ENCODE measurements at regions not wholly inside any gene's neighbourhood (a gene's known extent, or its start where the extent isn't known, plus 50 kb on each side); places are given as distances from the start of the nearest gene placed in this dataset.
"Not testable (repeated sequence)": the region's sequence is repeated elsewhere in the genome, so short reads cannot be mapped to it uniquely, and the experiment has no call there.

DNA sequence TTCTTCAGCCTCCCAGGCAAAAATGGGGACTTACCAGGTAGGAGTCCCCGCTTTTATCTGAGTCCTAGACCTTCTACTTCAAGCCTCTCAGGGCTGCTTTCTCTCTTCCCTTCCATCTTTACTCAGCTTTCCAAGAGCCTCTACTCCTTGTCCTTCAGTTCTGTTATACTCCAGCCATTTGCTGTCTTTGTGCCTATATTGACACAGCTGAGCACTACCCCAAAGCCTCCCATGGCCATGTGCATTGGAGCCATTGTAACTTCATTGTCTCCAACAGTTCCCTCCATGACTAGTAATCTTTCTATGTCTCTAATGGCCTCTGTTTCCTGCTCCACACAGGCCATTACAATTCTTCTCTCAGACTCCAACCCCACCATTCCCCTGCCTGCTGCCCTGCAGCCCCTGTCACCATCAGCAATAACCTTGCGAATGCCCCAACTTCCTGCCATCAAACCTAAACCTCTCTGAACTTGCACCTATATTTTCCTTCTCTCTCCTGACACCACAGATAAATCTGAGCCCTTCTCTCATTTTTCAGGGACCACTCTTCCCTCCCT lies 77.9 kb upstream of the ADPGK start:
- no peak for DNase-seq

GRCh38 chr15:72859757-72860145 lies 76.2 kb upstream of the ADPGK start:
- no peak for DNase-seq

DNA sequence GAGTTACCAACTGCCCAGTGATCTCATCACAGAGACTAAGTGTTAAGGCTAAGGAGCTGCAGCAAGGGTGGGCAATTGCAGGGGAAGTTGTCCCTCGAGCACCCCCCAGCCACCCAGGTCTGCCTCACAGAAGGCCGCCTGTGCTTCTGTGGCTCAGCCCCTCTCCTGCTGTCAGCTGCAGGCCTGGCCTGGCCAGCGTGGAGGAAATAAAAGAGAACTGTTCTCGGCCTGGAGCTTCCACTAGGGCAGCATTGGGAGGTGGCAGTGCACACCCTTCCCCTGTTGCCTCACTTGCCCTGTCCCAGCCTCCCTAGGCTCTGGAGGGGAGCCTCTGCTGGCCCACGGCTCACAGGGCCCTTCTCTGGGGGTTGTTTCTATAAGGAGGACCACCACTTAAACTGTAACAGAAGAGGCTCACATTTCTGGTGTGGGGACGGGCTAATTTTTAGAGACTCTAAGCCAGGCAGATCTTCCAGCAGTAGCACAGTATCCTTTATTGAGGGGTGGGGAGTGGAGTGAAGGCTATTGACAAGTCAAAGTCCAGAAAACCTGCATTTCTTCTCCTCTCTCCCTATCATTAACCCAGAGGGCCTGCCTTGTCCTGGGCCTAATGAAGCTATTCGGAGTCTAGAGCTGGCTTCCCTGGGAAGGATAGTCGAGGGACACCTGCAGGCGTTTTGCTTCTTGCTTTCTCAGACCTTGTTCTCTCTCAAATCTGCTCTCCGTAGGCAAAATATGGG lies 75.6 kb upstream of the ADPGK start:
- DNase-seq: no peak

DNA sequence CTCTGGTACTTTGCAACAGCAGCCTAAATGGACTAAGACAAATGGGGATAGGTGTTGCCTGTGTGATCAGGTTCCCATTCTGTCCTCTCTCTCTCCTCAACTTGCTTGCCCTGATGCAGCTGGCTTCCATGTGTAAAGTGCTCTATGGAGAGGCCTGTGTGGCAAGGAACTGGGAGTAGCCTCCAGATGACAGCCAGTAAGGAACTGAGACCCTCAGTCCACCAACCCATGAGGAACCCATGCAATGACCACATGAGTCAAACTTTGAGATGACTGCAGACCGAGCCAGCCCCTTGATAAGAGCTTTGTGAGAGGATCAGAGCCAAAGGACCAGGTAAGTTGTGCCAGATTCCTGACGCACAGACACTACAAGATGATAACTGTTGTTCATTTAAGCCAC lies 74.6 kb upstream of the ADPGK start:
- no peak for DNase-seq

GRCh38 chr15:72857331-72858063 lies 73.9 kb upstream of the ADPGK start:
- DNase-seq: no peak

GRCh38 chr15:72856549-72857040 lies 73.0 kb upstream of the ADPGK start:
- DNase-seq: no peak

DNA sequence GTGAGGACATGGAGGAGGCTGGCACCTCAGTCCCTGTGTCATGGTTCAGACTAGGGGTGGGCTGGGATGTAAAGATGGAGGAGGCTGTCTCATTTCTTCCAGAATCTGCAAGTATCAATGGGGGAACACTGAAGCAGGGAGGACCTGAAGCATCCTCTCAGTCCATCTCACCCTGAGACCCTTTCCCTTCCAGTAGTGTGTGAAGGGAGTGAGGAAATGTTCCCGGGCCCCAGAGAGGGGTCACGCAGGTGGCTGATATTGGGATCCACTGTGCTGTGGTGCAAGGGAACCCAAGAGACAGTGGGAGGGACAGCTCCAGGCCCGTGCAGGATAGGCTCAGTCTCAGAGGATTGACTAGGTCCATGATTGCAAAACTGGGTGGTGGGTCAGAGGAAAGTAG lies 72.2 kb upstream of the ADPGK start:
- no peak for DNase-seq

DNA sequence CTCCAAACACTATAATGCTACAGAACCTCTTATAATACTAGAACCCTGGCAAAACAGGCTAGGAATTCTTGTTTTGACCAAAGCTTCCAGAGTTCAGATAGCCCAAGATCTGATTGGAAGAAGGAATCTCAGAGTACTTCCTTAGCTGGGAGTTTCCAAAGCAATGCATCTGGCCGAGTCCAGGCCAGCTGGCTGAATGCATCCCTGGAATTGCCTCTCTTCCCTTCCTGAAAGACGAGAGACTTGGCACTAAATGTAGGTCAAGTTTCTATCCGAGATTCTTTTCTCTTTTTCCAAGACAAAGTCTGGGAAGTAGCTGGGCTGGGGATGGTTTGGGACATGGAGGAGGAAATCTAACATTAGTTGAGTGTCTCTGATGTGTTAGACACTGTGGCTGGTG lies 68.7 kb upstream of the ADPGK start:
- DNase-seq: no peak

DNA sequence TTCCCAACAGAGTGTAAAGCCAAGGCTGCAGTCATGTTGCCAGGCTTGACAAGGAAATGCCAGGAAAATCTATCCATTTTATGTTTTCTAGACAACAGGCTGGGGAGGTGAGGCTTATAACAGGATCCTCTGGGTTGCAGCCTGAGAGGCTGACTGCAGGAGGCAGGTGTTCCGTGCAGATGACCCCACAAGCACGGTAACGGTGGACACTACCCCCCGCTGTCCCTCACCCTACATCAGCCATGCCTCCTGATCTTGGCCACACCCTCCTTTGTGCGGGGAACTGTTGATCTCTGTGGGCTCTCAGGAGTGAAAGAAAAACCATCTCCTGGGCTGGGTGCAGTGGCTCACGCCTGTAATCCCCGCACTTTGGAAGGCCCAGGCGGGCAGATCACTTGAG lies 68.0 kb upstream of the ADPGK start:
- DNase-seq: no peak

DNA sequence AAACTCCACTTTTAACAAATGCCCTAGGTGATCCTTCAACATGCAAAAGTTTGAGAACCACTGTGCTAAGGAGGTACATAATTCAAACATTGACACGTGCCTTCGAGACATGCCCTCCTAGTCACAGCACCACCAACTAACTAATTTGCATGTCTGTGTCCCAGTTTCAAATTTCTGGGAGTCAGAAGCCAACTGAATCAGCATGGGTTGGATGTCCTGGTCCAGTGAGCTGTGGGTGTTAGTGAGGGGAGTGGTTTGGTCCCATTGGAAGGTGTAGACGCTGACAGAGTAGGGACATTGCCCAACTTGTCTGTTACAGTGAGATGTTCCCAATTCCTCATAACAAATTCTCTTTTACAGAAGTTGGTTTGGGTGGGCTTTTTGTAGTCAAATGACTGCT lies 67.3 kb upstream of the ADPGK start:
- no peak for DNase-seq

GRCh38 chr15:72847806-72848205 lies 64.2 kb upstream of the ADPGK start:
- no peak for DNase-seq

DNA sequence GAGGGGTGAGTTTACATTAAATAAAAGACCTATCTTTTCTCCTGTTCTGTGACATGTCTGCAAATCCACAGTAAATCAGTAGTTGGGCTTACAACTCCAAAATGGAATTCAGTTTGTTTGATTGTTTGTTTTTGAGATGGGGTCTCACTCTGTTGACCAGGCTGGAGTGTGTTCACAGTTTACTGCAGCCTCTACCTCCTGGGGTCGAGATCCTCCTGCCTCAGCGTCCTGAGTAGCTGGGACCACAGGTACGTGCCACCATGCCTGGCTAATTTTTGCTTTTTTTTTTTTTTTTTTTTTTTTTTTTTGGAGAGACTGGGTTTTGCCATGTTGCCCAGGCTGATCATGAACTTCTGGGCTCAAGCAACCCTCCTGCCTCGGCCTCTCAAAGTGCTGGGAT lies 63.5 kb upstream of the ADPGK start:
- no peak for DNase-seq

- no peak for DNase-seq
These were observed 62.4 kb upstream of the ADPGK start for GRCh38 chr15:72845981-72846383.

- DNase-seq: no peak
These were observed 60.5 kb upstream of the ADPGK start for GRCh38 chr15:72844067-72844466.

GRCh38 chr15:72843340-72843739 lies 59.8 kb upstream of the ADPGK start:
- not testable (repeated sequence) for DNase-seq

DNA sequence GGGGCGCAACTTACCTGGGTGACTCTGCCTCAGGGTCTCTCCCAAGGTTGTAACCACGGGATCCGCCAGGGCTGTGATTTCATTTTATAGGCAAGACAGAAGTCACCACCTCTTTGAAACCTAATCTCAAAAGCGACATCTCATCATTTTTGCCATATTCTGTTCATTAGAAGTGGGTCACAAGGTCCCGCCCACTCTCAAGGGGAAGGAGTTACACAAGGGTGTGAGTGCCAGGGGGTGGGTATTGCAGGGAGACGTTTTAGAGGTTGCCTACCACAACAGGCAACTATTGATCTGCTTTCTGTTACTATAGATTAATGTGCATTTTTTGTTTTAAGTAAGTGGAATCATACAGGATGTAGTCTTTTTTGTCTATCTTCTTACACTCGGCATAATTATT lies 56.6 kb upstream of the ADPGK start:
- DNase-seq: no peak

DNA sequence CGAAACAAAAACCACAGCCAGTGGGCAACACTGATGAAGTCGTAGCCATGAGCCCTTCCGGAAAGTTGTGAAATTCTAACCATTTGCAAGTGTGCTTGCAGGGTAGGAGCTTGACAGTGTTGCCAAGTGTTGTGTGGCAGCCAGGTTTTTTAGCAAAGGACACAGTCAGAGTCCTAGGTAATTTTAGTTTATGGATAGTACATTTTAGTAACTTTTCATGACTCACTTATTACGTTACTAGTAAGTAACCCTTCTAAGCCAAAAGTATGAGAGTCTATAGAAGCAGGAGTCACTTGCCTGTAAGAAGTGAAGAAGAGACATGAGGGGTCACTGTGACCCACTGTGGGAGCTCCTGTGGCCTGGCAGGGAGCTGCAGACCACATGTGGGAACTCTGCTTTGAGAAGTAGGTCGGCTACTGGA lies 54.8 kb upstream of the ADPGK start:
- no peak for DNase-seq

DNA sequence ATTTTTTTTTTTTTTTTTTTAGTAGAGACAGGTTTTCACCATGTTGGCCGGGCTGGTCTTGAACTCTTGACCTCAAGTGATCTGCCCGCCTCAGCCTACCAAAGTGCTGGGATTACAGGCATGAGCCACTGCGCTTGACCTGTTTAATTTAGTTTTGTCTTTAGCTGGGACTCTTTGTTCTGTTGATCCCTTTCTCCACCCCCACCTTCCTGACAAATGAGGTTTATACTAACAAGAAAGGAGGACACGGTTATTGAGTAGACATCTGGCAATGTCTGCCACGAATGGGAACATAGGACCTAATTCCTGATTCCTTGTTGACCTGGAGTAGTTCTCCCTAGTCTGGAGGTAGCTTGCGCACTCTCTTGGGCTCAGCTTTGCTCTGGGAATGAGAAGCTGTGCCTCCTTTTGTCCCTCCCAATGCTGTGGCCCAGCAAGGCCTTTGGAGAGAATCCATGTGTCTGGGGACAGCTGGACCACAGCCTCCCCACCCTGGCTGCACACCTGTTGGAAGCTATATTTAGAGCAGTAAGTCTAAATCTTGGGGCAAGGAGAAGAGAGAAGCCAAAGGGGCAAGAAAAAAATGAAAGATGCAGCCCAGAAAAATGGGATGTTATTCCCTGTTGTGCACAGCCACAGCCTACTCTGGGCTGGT lies 53.2 kb upstream of the ADPGK start:
- DNase-seq: no peak

DNA sequence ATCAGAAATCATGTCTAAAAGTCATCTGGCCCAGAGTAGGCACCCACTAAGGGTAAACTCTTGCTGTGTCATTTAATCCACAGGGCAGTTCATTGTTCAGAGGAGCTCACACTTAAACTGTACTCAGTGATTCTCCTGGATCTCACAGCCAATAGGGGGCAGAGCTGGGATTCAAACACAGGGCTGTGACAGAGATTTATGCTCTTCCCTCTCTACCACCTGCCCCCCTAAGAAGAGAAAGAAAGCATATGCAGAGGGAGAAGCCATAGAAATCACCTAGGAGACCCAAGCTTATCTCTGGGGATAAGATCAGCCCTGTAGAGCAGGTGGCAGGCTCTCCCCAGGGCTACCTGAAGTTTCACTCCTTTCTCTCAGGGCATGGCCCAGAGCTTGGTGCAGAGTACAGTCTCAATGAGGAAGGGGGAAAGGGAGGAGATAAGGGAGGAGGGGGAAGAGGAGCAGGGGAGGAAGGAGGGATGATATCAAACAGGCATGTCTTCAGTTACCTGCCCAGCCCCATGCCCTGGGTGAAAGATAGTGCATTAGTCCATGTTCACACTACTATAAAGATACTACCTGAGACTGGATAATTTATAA lies 51.8 kb upstream of the ADPGK start:
- no peak for DNase-seq

DNA sequence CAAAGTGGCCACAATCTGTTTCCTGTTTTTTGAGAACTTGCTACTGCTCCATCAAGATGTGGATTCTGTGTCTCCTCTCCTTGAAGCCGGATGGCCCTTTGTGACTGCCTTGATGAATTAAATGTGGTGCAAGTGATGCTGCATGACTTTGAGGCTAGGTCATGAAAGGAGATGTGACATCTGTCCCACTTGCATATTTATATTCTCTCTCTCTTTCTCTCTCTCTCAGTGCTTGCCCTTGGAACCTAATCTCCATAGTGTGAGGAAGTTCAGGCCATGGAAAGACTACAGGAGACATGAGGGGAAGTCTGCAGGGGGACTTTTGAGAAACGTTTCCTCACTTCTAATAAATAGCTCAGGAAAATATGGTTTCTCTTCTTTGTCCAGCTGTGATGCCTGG lies 50.0 kb upstream of the ADPGK start:
- no peak for DNase-seq
